ENCODE measurements at regions not wholly inside any gene's neighbourhood (a gene's known extent, or its start where the extent isn't known, plus 50 kb on each side); places are given as distances from the start of the nearest gene placed in this dataset.

GRCh38 chr2:195408196-195408595, 248.8 kb upstream of the SLC39A10 start:
- TF ChIP-seq POLR2A (IDR thresholded peaks at IDR 0.05) (no peak), CTCF (IDR thresholded peaks at IDR 0.05) (no peak)

All from lower leg skin (tissue), 3 donors.